NCI-H1417 treated with DMSO at 0.1 percent for 48 hours (cell line): ENCODE measurements at regions not wholly inside any gene's neighbourhood (a gene's known extent, or its start where the extent isn't known, plus 50 kb on each side); places are given as distances from the start of the nearest gene placed in this dataset.

ENCODE experiments used
- DNase-seq: peaks from one replicate; lab custom pipeline; 2025; lab: John Stamatoyannopoulos, UW

- no peak for DNase-seq
Observed at GRCh38 chr13:100940658-100941057, 266.1 kb upstream of the TMTC4 start.

GRCh38 chr13:100933841-100934240, 259.2 kb upstream of the TMTC4 start:
- no peak for DNase-seq

- no peak for DNase-seq
Observed at GRCh38 chr13:100922599-100922998, 248.0 kb upstream of the TMTC4 start.

GRCh38 chr13:100921139-100921538, 246.5 kb upstream of the TMTC4 start:
- no peak for DNase-seq

- DNase-seq, result no peak
Observed at GRCh38 chr13:100917011-100917410, 242.4 kb upstream of the TMTC4 start.

- DNase-seq, result no peak
Observed at GRCh38 chr13:100913143-100913542, 238.5 kb upstream of the TMTC4 start.

- DNase-seq, result no peak
Observed at GRCh38 chr13:100904293-100904976, 229.8 kb upstream of the TMTC4 start.

- DNase-seq, result no peak
Observed at GRCh38 chr13:100899720-100900316, 225.2 kb upstream of the TMTC4 start.

GRCh38 chr13:100898431-100898830, 223.8 kb upstream of the TMTC4 start:
- no peak for DNase-seq

- no peak for DNase-seq
Observed at GRCh38 chr13:100895651-100896050, 221.1 kb upstream of the TMTC4 start.

GRCh38 chr13:100892981-100893380, 218.4 kb upstream of the TMTC4 start:
- no peak for DNase-seq

GRCh38 chr13:100890645-100891044, 216.1 kb upstream of the TMTC4 start:
- DNase-seq, result no peak

- no peak for DNase-seq
Observed at GRCh38 chr13:100887729-100888151, 213.1 kb upstream of the TMTC4 start.

- DNase-seq, result no peak
Observed at GRCh38 chr13:100883453-100883852, 208.9 kb upstream of the TMTC4 start.

GRCh38 chr13:100881291-100881864, 206.8 kb upstream of the TMTC4 start:
- DNase-seq, result no peak

GRCh38 chr13:100880166-100880565, 205.6 kb upstream of the TMTC4 start:
- no peak for DNase-seq

- DNase-seq, result no peak
Observed at GRCh38 chr13:100879255-100879654, 204.7 kb upstream of the TMTC4 start.

- no peak for DNase-seq
Observed at GRCh38 chr13:100876044-100876403, 201.4 kb upstream of the TMTC4 start.

- DNase-seq, result no peak
Observed at GRCh38 chr13:100875392-100876043, 200.9 kb upstream of the TMTC4 start.

- no peak for DNase-seq
Observed at GRCh38 chr13:100872761-100873160, 198.2 kb upstream of the TMTC4 start.

GRCh38 chr13:100870898-100871297, 196.3 kb upstream of the TMTC4 start:
- DNase-seq, result no peak

- DNase-seq, result no peak
Observed at GRCh38 chr13:100860866-100861265, 186.3 kb upstream of the TMTC4 start.

- no peak for DNase-seq
Observed at GRCh38 chr13:100859861-100860260, 185.3 kb upstream of the TMTC4 start.
